H54 (cell line): ENCODE measurements at regions not wholly inside any gene's neighbourhood (a gene's known extent, or its start where the extent isn't known, plus 50 kb on each side); places are given as distances from the start of the nearest gene placed in this dataset.

Experiments used
- DNase-seq: peaks from one replicate; pipeline ENCODE4 v3.0.0; 2011; ENCODE audit warnings: low spot score, mixed read lengths; ENCODE audit not compliant: insufficient read length
- FAIRE-seq: peaks from 3 replicates; lab custom pipeline; 2011; peaks lifted over from hg19 to GRCh38; lab: Jason Lieb, UNC
- POLR2A ChIP-seq: IDR thresholded peaks from 2 replicates; pipeline ENCODE4 v1.6.1; 2011; ENCODE audit warnings: low read depth, mild to moderate bottlenecking, low read length

- FAIRE-seq, result no peak
- TF ChIP-seq POLR2A, result no peak
- DNase-seq, result no peak
These were observed 135.4 kb upstream of the APCDD1 start for GRCh38 chr18:10319026-10319425.

- no peak for DNase-seq
- no peak for TF ChIP-seq POLR2A
- FAIRE-seq, result no peak
These were observed 134.4 kb upstream of the APCDD1 start for GRCh38 chr18:10319914-10320600.

- FAIRE-seq, result no peak
- no peak for TF ChIP-seq POLR2A
- no peak for DNase-seq
These were observed 133.6 kb upstream of the APCDD1 start for GRCh38 chr18:10320791-10321190.

- DNase-seq, result no peak
- TF ChIP-seq POLR2A, result no peak
- no peak for FAIRE-seq
These were observed 132.9 kb upstream of the APCDD1 start for GRCh38 chr18:10321576-10321975.

GRCh38 chr18:10322004-10322403 lies 132.4 kb upstream of the APCDD1 start:
- no peak for TF ChIP-seq POLR2A
- no peak for FAIRE-seq
- no peak for DNase-seq

GRCh38 chr18:10322435-10322834 lies 132.0 kb upstream of the APCDD1 start:
- no peak for FAIRE-seq
- TF ChIP-seq POLR2A, result no peak
- no peak for DNase-seq

- FAIRE-seq (no peak), DNase-seq (no peak)
- no peak for TF ChIP-seq POLR2A
These were observed 125.3 kb upstream of the APCDD1 start for GRCh38 chr18:10329101-10329500.

GRCh38 chr18:10330428-10330827 lies 124.0 kb upstream of the APCDD1 start:
- FAIRE-seq, result no peak
- no peak for DNase-seq
- TF ChIP-seq POLR2A, result no peak

GRCh38 chr18:10332452-10332851 lies 122.0 kb upstream of the APCDD1 start:
- no peak for FAIRE-seq
- TF ChIP-seq POLR2A, result no peak
- no peak for DNase-seq

- no peak for FAIRE-seq
- TF ChIP-seq POLR2A, result no peak
- DNase-seq, result no peak
These were observed 117.6 kb upstream of the APCDD1 start for GRCh38 chr18:10336749-10337350.

- no peak for TF ChIP-seq POLR2A
- DNase-seq (no peak), FAIRE-seq (no peak)
These were observed 113.6 kb upstream of the APCDD1 start for GRCh38 chr18:10340821-10341220.

- FAIRE-seq, result no peak
- DNase-seq, result no peak
These were observed 110.7 kb upstream of the APCDD1 start for GRCh38 chr18:10343778-10344177.

GRCh38 chr18:10346749-10347415 lies 107.6 kb upstream of the APCDD1 start:
- DNase-seq (no peak), FAIRE-seq (no peak)
- TF ChIP-seq POLR2A, result no peak

More at GRCh38 chr18:10343778-10344177, 110.7 kb upstream of the APCDD1 start:
- TF ChIP-seq POLR2A, result no peak

GRCh38 chr18:10349561-10349960 lies 104.9 kb upstream of the APCDD1 start:
- TF ChIP-seq POLR2A, result no peak
- no peak for FAIRE-seq

More at GRCh38 chr18:10349561-10349960, 104.9 kb upstream of the APCDD1 start:
- no peak for DNase-seq
